ENCODE measurements at regions not wholly inside any gene's neighbourhood (a gene's known extent, or its start where the extent isn't known, plus 50 kb on each side); places are given as distances from the start of the nearest gene placed in this dataset.
"Not testable (repeated sequence)": the region's sequence is repeated elsewhere in the genome, so short reads cannot be mapped to it uniquely, and the experiment has no call there.

DNA sequence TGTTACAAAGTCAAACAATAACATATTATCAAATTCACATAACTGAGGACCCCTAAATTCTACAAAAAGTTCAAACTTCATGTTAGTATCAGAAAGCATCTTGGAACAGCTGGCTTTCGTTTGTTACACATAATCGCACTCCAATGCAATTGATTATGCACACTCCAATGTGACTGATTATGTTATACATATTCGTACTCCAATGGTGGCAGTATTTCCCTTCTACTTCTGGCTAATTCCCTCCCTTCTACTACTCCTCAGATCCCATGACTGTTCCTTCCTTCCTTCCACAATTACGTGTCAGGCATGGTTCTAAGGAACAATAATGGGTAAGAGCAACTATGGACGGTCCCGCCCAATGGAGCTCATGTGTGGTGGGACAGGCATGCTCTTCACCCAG, 137.1 kb upstream of the CCDC150 start:
- no peak for DNase-seq

DNA sequence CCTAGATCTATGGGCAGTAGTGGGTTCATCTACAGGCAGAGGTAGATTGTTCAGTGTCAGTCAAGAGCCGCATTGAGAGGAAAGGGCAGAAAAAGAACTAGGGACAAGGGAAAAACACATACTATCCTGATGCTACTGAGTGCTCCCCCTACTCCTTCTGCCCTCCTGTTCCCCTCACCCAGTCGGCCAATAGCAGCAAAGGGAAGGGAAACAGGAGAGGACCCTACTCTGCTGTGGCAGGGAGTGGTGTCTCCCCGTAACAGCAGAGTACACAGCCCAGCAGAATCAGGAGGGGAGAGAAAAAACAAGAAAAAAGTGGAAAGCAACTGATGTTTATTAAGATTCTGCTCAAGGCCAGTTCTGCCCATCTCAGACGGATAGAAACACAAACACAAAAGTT, 136.1 kb upstream of the CCDC150 start:
- DNase-seq, result no peak

DNA sequence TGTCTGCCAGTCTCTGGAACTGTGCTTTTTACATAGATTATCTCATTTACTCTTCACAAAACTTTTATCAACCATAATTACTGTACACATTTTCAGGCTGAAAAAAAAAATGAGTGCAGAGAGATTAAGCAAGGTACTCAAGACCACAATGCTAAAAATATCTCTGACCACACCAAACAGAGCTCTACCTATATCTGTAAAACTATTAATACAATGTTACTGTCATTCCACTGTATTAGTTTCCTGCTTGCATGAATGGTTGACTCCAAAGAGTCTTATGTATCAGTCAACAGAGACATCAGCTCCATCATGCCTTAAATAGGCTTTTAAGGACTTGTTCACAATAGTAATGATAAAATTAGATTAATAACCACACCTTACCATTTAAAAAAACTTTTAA, 134.7 kb upstream of the CCDC150 start:
- DNase-seq, result no peak

- DNase-seq, result no peak
Observed at GRCh38 chr2:196510246-196510645, 129.3 kb upstream of the CCDC150 start.

GRCh38 chr2:196511258-196512168, 128.0 kb upstream of the CCDC150 start:
- no peak for DNase-seq

GRCh38 chr2:196513796-196514526, 125.6 kb upstream of the CCDC150 start:
- no peak for DNase-seq

DNA sequence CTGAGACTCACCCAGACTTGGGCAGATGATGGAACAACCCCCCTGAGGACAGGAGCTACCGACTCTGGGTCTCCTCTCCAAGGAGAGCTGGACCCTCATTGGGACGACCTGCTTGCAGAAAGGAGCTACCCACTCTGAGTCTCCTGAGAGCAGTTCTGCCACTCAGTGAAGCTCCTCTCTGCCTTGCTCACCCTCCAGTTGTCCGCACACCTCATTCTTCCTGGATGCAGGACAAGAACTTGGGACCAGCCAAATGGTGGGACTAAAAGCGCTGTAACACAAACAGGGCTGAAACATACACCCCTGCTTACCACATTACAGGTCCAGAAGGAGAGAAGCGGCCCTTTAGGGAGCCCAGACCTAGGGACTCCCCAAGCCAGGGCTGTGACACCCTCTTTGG, 124.9 kb upstream of the CCDC150 start:
- no peak for DNase-seq

- no peak for DNase-seq
Observed at GRCh38 chr2:196515051-196515450, 124.5 kb upstream of the CCDC150 start.

DNA sequence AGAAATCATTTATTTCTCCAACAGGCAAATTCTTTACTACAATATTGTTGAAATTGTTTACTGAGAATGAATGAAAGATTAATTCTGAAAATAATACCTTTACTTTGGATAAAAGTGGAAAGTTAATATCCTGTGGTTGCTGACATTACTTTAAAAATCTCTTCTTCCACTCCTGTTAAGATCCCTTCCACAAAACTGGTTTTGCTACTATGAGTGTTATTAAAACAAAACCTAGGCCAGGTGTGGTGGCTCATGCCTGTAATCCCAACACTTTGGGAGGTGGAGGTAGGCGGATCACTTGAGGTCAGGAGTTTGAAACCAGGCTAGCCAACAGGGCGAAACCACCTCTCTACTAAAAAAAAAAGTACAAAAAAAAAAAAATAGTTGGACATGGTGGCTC, 123.9 kb upstream of the CCDC150 start:
- DNase-seq, result no peak

DNA sequence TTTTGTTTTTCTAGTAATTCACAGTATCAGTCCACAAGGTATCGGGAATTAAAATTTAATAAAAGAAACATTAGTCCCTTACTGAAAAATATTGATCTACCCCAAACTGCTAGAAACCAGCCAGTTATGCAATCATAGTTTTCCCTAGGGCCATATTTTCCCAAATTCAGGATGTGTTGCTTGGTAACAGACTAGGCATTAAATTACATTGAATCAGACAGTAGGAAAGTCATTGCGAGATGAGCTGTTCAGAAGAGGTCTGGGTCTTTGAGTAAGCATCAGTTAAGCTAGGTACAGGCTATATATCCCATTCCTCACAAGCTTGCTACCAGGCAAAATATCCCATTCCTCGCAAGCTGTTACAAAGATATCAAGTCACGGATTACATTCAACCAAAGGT, 123.0 kb upstream of the CCDC150 start:
- DNase-seq, result no peak

DNA sequence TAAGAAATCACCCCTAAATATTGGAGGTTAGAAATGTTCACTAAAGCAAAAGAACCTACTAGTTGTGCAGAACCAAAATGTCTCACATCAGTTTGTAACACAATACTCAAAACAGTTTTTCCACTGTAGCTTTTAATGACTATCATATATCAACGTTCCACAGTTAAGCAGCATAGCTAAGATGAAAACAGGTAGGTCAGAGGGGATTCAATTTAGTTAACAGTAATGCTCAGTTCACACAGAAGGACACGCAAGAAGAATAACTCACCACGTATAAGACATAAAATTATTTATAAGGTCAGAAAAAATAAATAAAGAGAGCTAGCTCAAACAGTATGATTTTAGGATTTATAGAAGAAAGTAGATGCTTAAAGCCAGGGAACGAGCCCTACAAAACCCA, 118.9 kb upstream of the CCDC150 start:
- no peak for DNase-seq

- DNase-seq, result not testable (repeated sequence)
Observed at GRCh38 chr2:196526981-196527725, 112.4 kb upstream of the CCDC150 start.

GRCh38 chr2:196528486-196529223, 110.9 kb upstream of the CCDC150 start:
- DNase-seq, result no peak

- no peak for DNase-seq
Observed at GRCh38 chr2:196530910-196531309, 108.6 kb upstream of the CCDC150 start.

DNA sequence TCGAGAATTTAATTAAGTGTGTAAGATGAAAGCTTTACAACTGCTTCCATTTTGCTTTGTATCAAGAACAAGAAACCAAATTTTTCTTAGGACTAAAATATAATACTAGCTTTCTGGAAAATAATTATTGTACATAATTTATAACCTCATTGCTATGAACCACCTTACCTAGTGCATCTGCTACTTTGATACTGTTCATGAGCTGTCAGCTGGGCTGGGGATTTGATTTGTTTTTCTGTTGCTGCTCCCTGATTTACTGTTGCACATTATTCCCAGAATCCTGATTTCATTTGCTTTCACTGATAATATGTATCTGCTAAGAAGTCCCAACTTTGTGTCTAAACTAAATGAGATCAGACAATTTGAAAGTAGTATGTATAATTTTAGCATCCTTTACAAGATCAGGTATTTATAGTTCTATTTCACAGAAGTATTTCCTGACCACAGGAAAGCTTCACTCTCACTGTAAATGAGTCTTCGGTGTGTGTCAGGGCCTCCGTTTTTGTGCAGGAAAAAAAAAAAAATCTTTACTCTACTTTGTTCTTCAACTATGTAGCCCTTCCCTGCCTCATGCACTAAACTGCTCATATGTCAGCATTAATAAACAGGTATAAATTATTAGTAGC, 105.6 kb upstream of the CCDC150 start:
- no peak for DNase-seq

DNA sequence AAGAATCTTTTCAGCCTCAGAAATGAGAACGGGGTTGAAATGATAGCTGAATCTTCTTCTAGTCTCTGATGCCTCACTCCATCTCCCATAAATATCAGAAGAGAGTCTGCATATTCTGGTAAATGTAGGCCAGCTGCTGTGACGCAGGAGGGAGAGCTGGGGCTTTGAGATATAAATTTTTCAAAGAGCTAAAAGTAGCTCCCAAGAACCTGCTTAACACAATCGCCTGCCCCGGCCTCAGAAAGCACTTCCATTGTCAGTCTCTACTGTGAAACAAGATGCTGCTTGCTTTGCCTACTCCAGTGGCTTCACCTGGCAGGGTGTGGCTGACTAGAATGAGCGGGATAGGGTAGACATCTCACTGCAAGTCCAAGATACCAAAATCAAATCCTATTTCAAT, 105.0 kb upstream of the CCDC150 start:
- no peak for DNase-seq

GRCh38 chr2:196535061-196535460, 104.5 kb upstream of the CCDC150 start:
- no peak for DNase-seq

- DNase-seq, result no peak
Observed at GRCh38 chr2:196535742-196536141, 103.8 kb upstream of the CCDC150 start.

DNA sequence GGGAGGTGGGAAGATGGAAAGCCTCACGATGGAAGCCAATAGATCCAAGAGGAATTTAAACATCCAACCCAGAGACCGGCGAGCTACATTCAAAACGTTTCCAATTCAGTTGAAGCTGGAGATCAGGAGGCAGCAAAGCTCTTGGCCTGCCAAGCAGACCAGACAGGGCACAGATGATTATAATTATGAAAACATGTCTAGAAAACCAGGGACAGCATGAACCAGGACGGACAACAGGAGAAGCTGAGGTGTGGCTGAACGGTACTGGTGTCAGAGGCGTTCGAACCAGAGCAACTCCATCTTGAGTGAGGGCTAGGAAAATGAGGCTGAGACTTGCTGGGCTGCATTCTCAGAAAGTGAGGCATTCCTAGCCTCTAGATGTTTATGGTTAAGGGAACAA, 102.2 kb upstream of the CCDC150 start:
- no peak for DNase-seq

DNA sequence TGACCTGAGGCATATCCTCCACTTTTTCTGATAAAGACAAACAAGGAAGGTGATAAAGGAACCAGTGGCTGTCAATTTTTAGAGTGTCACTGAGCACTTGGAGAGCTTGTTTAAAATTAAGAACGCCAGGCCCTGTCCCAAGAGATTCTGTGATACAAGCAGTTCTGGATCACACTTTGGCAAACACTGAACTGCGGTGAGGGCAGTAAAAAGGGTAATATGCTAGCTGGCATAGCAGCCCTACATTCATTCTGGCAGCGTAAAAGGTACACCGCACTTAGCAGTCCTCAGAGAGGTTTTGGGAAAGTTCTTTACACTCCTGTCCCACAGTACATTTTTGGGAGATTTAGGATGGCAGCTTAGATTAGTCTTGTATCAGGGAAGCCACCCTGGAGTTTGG, 101.3 kb upstream of the CCDC150 start:
- no peak for DNase-seq

DNA sequence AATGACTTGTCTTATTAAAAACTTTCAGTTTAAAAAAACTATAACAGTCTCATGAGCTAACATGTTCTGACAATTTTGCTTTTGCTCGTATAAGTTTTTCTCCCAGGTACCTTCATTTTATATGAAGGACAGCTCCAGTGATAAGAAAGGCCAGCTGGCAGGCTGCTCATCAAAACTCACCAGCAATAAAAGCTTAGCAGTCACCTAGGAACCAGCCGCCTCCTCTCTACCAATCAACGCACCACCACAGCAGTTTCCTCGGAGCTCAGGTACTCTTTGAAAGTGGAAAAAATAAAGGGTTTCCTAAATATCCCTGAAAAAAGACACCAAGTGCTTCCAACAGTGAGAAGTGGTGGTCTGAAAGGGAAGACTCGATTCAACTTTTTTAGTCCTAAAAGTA, 100.9 kb upstream of the CCDC150 start:
- DNase-seq, result no peak

GRCh38 chr2:196544906-196545433, 94.5 kb upstream of the CCDC150 start:
- DNase-seq, result no peak

Measured in activated CD8-positive, alpha-beta memory T cell treated with anti-CD3 and anti-CD28 coated beads, Interleukin-2, amount 50 U/mL, for 4 hours (primary cell).